A549 (cell line): ENCODE measurements at regions not wholly inside any gene's neighbourhood (a gene's known extent, or its start where the extent isn't known, plus 50 kb on each side); places are given as distances from the start of the nearest gene placed in this dataset.

ENCODE experiments used
- ATAC-seq, 2 experiments: fragments of 200-7000 bp in 1 of 2; fragments of >200 bp in 1 of 2; cut with Nextera tagmentation in 1 of 2; cut with Tn5 transposase in 1 of 2; 3 replicates each; pipeline versions ENCODE4 v1.8.0 to v1.9.1; 2018 to 2020; ENCODE audit warnings: mild to moderate bottlenecking in 1 of 2, moderate library complexity in 1 of 2
- CTCF ChIA-PET: fragments of 300-600 bp; sonication (Branson Sonifier 250); formaldehyde crosslinking; extraction: SDS; loops from one replicate; lab custom pipeline; 2021; ENCODE audit warnings: antibody characterized with exemption, inconsistent platforms; lab: Yijun Ruan, JAX
- POLR2A ChIA-PET: fragments of 350-600 bp; formaldehyde crosslinking; extraction: SDS; loops from one replicate; lab custom pipeline; 2021; ENCODE audit warnings: antibody characterized with exemption, inconsistent platforms; lab: Yijun Ruan, JAX
- DNase-seq, 2 experiments: peaks; one replicate each; pipeline versions ENCODE4 v3.0.0 to v3.0.0-alpha.2; 2011 to 2016; ENCODE audit warnings: low read depth in 1 of 2, low spot score in 1 of 2
- FAIRE-seq: peaks from 2 replicates; lab custom pipeline; 2011; peaks lifted over from hg19 to GRCh38; lab: Jason Lieb, UNC
- H3K27ac ChIP-seq, 2 experiments: fragments of >200 bp; sonication (Bioruptor Twin); formaldehyde crosslinking; 3 replicates each; pipeline ENCODE4 v1.5.1; 2016 to 2017
- H3K4me1 ChIP-seq: fragments of >200 bp; sonication (Bioruptor Twin); formaldehyde crosslinking; 3 replicates; pipeline ENCODE4 v1.6.1; 2016
- H3K4me2 ChIP-seq: fragments of >200 bp; sonication (Bioruptor Twin); formaldehyde crosslinking; 3 replicates; pipeline ENCODE4 v1.6.1; 2016
- H3K4me3 ChIP-seq: fragments of >200 bp; sonication (Bioruptor Twin); formaldehyde crosslinking; 3 replicates; pipeline ENCODE4 v1.5.1; 2016
- H3K9me3 ChIP-seq: fragments of >200 bp; sonication (Bioruptor Twin); formaldehyde crosslinking; 3 replicates; pipeline ENCODE4 v1.6.1; 2016
- BHLHE40 ChIP-seq: IDR thresholded peaks from 2 replicates; pipeline ENCODE4 v1.6.1; 2012; ENCODE audit warnings: low read depth, low read length, inconsistent platforms
- CBX2 ChIP-seq: fragments of 200-600 bp; sonication (generic); IDR thresholded peaks from 2 replicates; pipeline ENCODE4 v1.6.1; 2016; ENCODE audit warnings: low read depth, mild to moderate bottlenecking, borderline replicate concordance
- CEBPB ChIP-seq, 2 experiments: fragments of >200 bp in 1 of 2; sonication (Bioruptor Twin) in 1 of 2; formaldehyde crosslinking in 1 of 2; IDR thresholded peaks; 2 replicates each; pipeline ENCODE4 v1.6.1; 2012 to 2016
- EP300 ChIP-seq, 2 experiments: fragments of >200 bp; sonication (Bioruptor Twin); formaldehyde crosslinking; IDR thresholded peaks; 2 replicates in 1 of 2; 3 replicates in 1 of 2; pipeline ENCODE4 v1.6.1; 2016 to 2017
- FOSL2 ChIP-seq, 2 experiments: fragments of 450-650 bp in 1 of 2; fragments of >200 bp in 1 of 2; sonication (Bioruptor Twin) in 1 of 2; formaldehyde crosslinking; IDR thresholded peaks; 2 replicates each; pipeline versions ENCODE4 v1.5.0 to v1.6.1; 2016 to 2020; ENCODE audit warnings: mild to moderate bottlenecking in 1 of 2, moderate library complexity in 1 of 2
- HDAC2 ChIP-seq: fragments of 200-600 bp; sonication (generic); IDR thresholded peaks from 2 replicates; pipeline ENCODE4 v1.6.1; 2016
- HOXB5 ChIP-seq: fragments of 250-450 bp; sonication (Bioruptor Pico); IDR thresholded peaks from 2 replicates; pipeline ENCODE4 v1.5.0; 2020; ENCODE audit warnings: mild to moderate bottlenecking, moderate library complexity
- JUN ChIP-seq, 2 experiments: fragments of >200 bp; sonication (Bioruptor Twin); formaldehyde crosslinking; IDR thresholded peaks; 2 replicates in 1 of 2; 3 replicates in 1 of 2; pipeline ENCODE4 v1.6.1; 2016 to 2017
- POLR2AphosphoS2 ChIP-seq: conservative IDR thresholded peaks from 2 replicates; pipeline ENCODE4 v1.6.1; 2012; ENCODE audit warnings: low read length, improper control_type of control experiment, inconsistent platforms
- RARB ChIP-seq: fragments of 250-450 bp; sonication (Bioruptor Pico); IDR thresholded peaks from 2 replicates; pipeline ENCODE4 v1.8.0; 2021; ENCODE audit warnings: mild to moderate bottlenecking, moderate library complexity
- REST ChIP-seq: fragments of 200-600 bp; sonication (generic); IDR thresholded peaks from 2 replicates; pipeline ENCODE4 v1.6.1; 2016; ENCODE audit warnings: antibody characterized with exemption, mild to moderate bottlenecking, moderate library complexity
- RNF2 ChIP-seq: fragments of 200-600 bp; sonication (generic); IDR thresholded peaks from 2 replicates; pipeline ENCODE4 v1.6.1; 2016; ENCODE audit warnings: low read depth, mild to moderate bottlenecking, antibody characterized with exemption, moderate library complexity, borderline replicate concordance
- ZFP36 ChIP-seq: fragments of 450-650 bp; IDR thresholded peaks from 2 replicates; pipeline ENCODE4 v1.6.1; 2014; ENCODE audit warnings: borderline replicate concordance; ENCODE audit not compliant: partially characterized antibody
- ZNF302 ChIP-seq: fragments of 250-450 bp; sonication (Bioruptor Pico); IDR thresholded peaks from 2 replicates; pipeline ENCODE4 v1.9.0; 2021; ENCODE audit warnings: inconsistent platforms, mild to moderate bottlenecking, moderate library complexity
- WGBS: methylation state at CpG from one replicate; pipeline ENCODE4 v1.1.6; 2017; ENCODE audit errors: missing lambda C conversion rate; 5-methylcytosine and 5-hydroxymethylcytosine counted together
- TF ChIP-seq, protein P1 (sequence below): IDR thresholded peaks from 2 replicates; pipeline ENCODE4 v1.6.1; 2012
- TF ChIP-seq, protein P2 (sequence below): IDR thresholded peaks from 2 replicates; pipeline ENCODE4 v1.6.1; 2012; ENCODE audit warnings: low read depth, borderline replicate concordance
- TF ChIP-seq, protein P3 (sequence below): fragments of 450-650 bp; IDR thresholded peaks from 2 replicates; pipeline ENCODE4 v1.6.1; 2014; ENCODE audit warnings: antibody characterized with exemption

DNA sequence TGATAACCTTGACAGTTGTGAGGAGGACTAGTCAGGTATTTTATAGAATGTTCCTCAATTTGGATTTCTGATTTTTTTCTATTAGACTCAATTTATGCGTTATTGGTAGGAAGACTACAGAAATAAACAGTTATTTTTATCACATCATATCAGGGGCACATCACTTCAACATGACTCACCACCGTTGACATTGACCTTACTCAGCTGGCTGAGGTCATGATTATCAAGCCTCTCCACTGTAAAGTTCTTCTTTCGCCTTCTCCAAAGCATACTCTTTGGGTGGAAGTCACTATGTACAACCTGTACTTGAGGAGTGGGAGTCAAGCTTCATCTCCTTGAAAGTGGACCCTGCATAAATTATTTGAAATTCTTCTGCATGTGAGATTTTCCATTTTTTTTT, 194.3 kb upstream of the IGFBP3 start:
- FAIRE-seq (no peak), DNase-seq (no peak), ATAC-seq (no peak)
- ChIA-PET POLR2A (no interaction called here), CTCF (no interaction called here)
- Histone ChIP-seq H3K4me3 (no peak overlapping the region), H3K4me2 (no peak overlapping the region), H3K9me3 (no peaks in the 10 kb centered on the region), H3K4me1 (peaks cover 6% of the 10 kb centered on the region; the same call in 1 of the 3 replicates), H3K27ac (no peak overlapping the region)
- WGBS: 46% methylated on average over 3 of the region's 3 CpGs
- TF ChIP-seq FOSL2 (IDR thresholded peaks at IDR 0.05) (no peak), FOSL2 (CRISPR knock-in tag; IDR thresholded peaks at IDR 0.05) (peak; percentile 26; the same call in 1 of the 2 replicates), RNF2 (no peak)

DNA sequence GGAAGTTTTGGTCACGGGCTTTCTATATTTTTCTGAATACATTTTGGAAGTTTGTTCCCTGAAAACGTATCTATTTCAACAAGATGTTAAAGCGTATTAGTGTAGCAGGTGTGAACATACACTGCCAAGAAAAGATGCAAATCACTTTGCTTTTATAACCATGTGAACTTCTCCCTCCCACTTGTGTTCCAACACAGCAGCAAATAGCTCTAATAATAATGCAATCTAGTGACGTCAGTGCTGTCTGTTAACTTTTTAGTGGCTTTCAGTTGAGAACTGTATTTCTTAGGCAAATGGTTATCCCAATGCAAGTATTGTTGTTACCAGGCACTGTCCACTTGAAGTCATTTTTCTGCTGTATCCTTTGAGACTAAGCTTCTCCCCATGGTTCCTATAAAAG, 188.4 kb upstream of the IGFBP3 start:
- CTCF ChIA-PET: no interaction called here
- WGBS: 90% methylated on average over 4 of the region's 4 CpGs
- ATAC-seq: no peak

DNA sequence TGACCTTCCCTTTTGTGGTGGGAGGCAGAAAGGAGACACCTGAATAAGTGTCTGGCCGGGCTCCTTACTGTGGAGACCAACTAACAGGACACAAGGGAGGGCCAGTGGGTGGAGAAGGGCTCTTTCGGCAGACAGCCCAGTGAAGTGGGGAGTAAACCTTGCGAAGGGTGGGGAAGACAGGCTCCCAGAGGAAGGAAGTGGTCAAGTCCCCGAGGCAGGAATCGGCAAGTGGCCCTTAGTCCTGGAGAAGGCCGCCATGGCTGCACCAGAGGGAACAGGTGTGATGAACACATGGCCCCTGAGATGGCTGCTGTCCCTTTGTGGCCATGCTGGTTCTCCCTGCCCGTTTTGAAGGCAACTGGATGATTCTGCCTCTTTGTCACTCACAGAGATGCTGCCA, 187.2 kb upstream of the IGFBP3 start:
- DNase-seq (no peak), ATAC-seq (no peak), FAIRE-seq (no peak)
- H3K4me3 ChIP-seq: no peak overlapping the region
- ChIA-PET POLR2A (no interaction called here), CTCF (interaction anchor here (0.6 kb wide), 1 partner anchor 12 kb away, joined by 3 read pairs; no protein-coding TSS in a partner anchor)
- H3K4me1 ChIP-seq: no peaks in the 10 kb centered on the region
- H3K4me2 ChIP-seq: no peak overlapping the region
- 81% methylated on average over 7 of the region's 7 CpGs for WGBS
- H3K9me3 ChIP-seq: no peaks in the 10 kb centered on the region
- H3K27ac ChIP-seq: peak overlapping the region in 1 of 2 experiments; percentile 16; a peak in 1 of 6 replicates
- TF ChIP-seq ZFP36: no peak
- TF ChIP-seq RARB: no peak
- TF ChIP-seq, protein P1, sequence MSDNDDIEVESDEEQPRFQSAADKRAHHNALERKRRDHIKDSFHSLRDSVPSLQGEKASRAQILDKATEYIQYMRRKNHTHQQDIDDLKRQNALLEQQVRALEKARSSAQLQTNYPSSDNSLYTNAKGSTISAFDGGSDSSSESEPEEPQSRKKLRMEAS: no peak
- TF ChIP-seq EP300 (IDR thresholded peaks at IDR 0.05): no peak
- no peak for TF ChIP-seq HDAC2
- TF ChIP-seq, protein P2, sequence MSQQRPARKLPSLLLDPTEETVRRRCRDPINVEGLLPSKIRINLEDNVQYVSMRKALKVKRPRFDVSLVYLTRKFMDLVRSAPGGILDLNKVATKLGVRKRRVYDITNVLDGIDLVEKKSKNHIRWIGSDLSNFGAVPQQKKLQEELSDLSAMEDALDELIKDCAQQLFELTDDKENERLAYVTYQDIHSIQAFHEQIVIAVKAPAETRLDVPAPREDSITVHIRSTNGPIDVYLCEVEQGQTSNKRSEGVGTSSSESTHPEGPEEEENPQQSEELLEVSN: no peak
- TF ChIP-seq HOXB5 (CRISPR knock-in tag): no peak
- TF ChIP-seq, all 56 proteins: peak for 0

More for the DNA sequence above, 188.4 kb upstream of the IGFBP3 start:
- Histone ChIP-seq H3K4me3 (no peak overlapping the region), H3K4me1 (no peaks in the 10 kb centered on the region), H3K4me2 (no peak overlapping the region), H3K27ac (no peak overlapping the region), H3K9me3 (no peaks in the 10 kb centered on the region)
- FAIRE-seq: no peak
- no peak for TF ChIP-seq CEBPB (IDR thresholded peaks at IDR 0.05)
- no peak for DNase-seq
- POLR2A ChIA-PET: no interaction called here

- no peak overlapping the region for H3K27ac ChIP-seq
- ChIA-PET POLR2A (no interaction called here), CTCF (interaction anchor here (0.5 to 2.2 kb wide), 2 partner anchors 11 to 185 kb away, joined by 3 to 8 read pairs; no protein-coding TSS in a partner anchor)
- ATAC-seq: no peak
- TF ChIP-seq, protein P2: no peak
- TF ChIP-seq, all 56 proteins: peak for 0
- H3K4me1 ChIP-seq: no peaks in the 10 kb centered on the region
- no peak overlapping the region for H3K4me2 ChIP-seq
- H3K4me3 ChIP-seq: no peak overlapping the region
- no peaks in the 10 kb centered on the region for H3K9me3 ChIP-seq
- no peak for FAIRE-seq
- WGBS: 74% methylated on average over 7 of the region's 7 CpGs
- DNase-seq: no peak
Observed at GRCh38 chr7:46107610-46108217, 186.6 kb upstream of the IGFBP3 start.

GRCh38 chr7:46100521-46100920, 179.4 kb upstream of the IGFBP3 start:
- no peak for FAIRE-seq
- Histone ChIP-seq H3K4me1 (peaks cover 12% of the 10 kb centered on the region), H3K4me2 (no peak overlapping the region), H3K4me3 (no peak overlapping the region), H3K27ac (no peak overlapping the region), H3K9me3 (no peaks in the 10 kb centered on the region)
- no peak for DNase-seq
- no peak for ATAC-seq
- 85% methylated on average over 1 of the region's 1 CpG for whole genome bisulfite sequencing
- POLR2A ChIA-PET: no interaction called here
- CTCF ChIA-PET: interaction anchor here (0.8 to 1.6 kb wide), 2 partner anchors 179 to 183 kb away, joined by 4 read pairs; no protein-coding TSS in a partner anchor
- TF ChIP-seq RNF2 (no peak), ZNF302 (CRISPR knock-in tag) (no peak), POLR2AphosphoS2 (no peak), BHLHE40 (no peak), REST (no peak), JUN (IDR thresholded peaks at IDR 0.05) (no peak), CBX2 (no peak), HDAC2 (no peak), HOXB5 (CRISPR knock-in tag) (no peak)
- TF ChIP-seq, protein P1: no peak
- TF ChIP-seq, protein P3, sequence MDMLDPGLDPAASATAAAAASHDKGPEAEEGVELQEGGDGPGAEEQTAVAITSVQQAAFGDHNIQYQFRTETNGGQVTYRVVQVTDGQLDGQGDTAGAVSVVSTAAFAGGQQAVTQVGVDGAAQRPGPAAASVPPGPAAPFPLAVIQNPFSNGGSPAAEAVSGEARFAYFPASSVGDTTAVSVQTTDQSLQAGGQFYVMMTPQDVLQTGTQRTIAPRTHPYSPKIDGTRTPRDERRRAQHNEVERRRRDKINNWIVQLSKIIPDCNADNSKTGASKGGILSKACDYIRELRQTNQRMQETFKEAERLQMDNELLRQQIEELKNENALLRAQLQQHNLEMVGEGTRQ: no peak
